ENCODE measurements at regions not wholly inside any gene's neighbourhood (a gene's known extent, or its start where the extent isn't known, plus 50 kb on each side); places are given as distances from the start of the nearest gene placed in this dataset.

DNA sequence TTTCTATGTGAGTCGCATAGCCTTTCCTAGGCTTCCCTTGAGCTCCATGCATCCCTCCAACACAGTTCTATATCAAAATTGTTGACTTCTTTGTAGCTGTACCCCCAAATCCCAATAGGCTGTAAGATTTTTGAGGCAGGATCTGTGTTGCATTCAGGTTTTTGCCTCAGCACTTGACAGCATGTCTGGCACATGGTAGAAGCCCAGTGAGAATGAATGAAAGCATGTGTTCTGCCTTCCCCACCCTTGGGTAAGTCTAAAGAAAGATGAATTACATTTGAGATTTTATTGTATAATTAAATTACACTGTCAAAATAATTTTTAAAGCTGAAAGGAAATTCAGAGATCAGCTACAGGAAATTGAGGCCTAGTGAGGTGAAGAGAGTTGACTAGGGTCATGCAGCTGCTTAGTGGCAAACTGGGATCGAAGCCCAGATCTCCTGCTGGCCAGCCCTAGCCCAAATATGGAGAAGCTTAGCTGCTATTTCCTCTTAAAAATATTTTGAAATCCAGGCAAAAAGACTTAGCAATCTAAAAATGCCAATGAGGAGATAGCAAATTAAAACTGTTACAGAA, 122.5 kb downstream of the SPATA18 start:
- H3K36me3 Mint-ChIP-seq (ENCODE audit: insufficient read depth) = no peaks in the 10 kb centered on the region
- H3K4me1 Mint-ChIP-seq (ENCODE audit: low read depth) = no peaks in the 10 kb centered on the region
- TF ChIP-seq CTCF (IDR thresholded peaks at IDR 0.05; ENCODE audit: unreplicated experiment) = no peak
- H3K27me3 Mint-ChIP-seq = no peaks in the 10 kb centered on the region
- peaks cover 12% of the 10 kb centered on the region for H3K9me3 Mint-ChIP-seq (ENCODE audit: low read depth)
- no peak for DNase-seq (ENCODE audit: low spot score, unreplicated experiment)
- H3K27ac Mint-ChIP-seq = no peak overlapping the region
- no peak overlapping the region for H3K4me3 Mint-ChIP-seq (ENCODE audit: low read depth)

DNA sequence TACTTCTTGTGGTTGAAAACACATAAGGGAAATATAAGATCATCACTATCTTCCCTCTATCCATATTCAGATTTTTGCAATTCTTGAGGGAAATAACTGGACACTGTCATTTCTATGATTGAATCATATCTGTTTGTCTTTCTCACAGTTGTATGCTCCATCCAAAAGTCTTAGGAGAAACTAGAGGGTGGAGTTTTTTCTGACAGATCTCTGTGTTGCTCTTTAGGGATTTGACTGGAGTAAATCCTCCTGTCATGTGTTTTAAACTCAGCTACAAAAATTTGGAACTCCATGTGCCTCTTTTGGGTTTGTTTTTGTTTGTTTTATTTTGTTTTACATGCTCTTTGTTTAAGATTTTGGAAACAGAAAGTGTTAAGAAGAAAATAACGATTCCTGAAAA, 136.5 kb downstream of the SPATA18 start:
- no peaks in the 10 kb centered on the region for H3K4me1 Mint-ChIP-seq (ENCODE audit: low read depth)
- no peak overlapping the region for H3K4me3 Mint-ChIP-seq (ENCODE audit: low read depth)
- H3K27ac Mint-ChIP-seq = no peak overlapping the region
- DNase-seq (ENCODE audit: low spot score, unreplicated experiment) = no peak
- no peaks in the 10 kb centered on the region for H3K27me3 Mint-ChIP-seq
- no peaks in the 10 kb centered on the region for H3K9me3 Mint-ChIP-seq (ENCODE audit: low read depth)
- no peaks in the 10 kb centered on the region for H3K36me3 Mint-ChIP-seq (ENCODE audit: insufficient read depth)
- TF ChIP-seq CTCF (IDR thresholded peaks at IDR 0.05; ENCODE audit: unreplicated experiment) = no peak

GRCh38 chr4:52192001-52192400, 140.9 kb downstream of the SPATA18 start:
- H3K36me3 Mint-ChIP-seq (ENCODE audit: insufficient read depth) = no peaks in the 10 kb centered on the region
- H3K27ac Mint-ChIP-seq = no peak overlapping the region
- H3K27me3 Mint-ChIP-seq = no peaks in the 10 kb centered on the region
- no peak for TF ChIP-seq CTCF (IDR thresholded peaks at IDR 0.05; ENCODE audit: unreplicated experiment)
- no peaks in the 10 kb centered on the region for H3K4me1 Mint-ChIP-seq (ENCODE audit: low read depth)
- no peak for DNase-seq (ENCODE audit: low spot score, unreplicated experiment)
- H3K4me3 Mint-ChIP-seq (ENCODE audit: low read depth) = no peak overlapping the region
- H3K9me3 Mint-ChIP-seq (ENCODE audit: low read depth) = no peaks in the 10 kb centered on the region

DNA sequence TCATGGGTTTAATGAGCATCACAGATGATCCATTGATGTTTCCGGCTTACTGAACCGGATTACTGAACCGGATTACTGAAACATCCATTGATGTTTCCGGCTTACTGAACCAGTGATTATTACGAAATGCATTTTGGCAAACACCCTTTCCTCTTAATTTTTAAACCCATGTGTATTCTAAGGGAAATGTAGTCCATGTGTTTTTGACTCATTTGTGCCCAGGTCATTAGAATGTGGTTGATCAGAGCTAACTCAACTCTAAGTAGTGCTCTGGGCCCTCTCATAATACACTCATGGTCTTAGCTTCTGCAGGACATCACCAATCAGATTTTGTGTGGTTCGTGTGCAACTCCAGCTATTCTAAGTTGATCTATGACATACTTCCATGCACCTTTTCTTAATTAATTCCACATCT, 141.6 kb downstream of the SPATA18 start:
- H3K36me3 Mint-ChIP-seq (ENCODE audit: insufficient read depth) = no peaks in the 10 kb centered on the region
- no peak overlapping the region for H3K4me3 Mint-ChIP-seq (ENCODE audit: low read depth)
- no peaks in the 10 kb centered on the region for H3K4me1 Mint-ChIP-seq (ENCODE audit: low read depth)
- no peak overlapping the region for H3K27ac Mint-ChIP-seq
- H3K9me3 Mint-ChIP-seq (ENCODE audit: low read depth) = no peaks in the 10 kb centered on the region
- TF ChIP-seq CTCF (IDR thresholded peaks at IDR 0.05; ENCODE audit: unreplicated experiment) = no peak
- no peaks in the 10 kb centered on the region for H3K27me3 Mint-ChIP-seq
- no peak for DNase-seq (ENCODE audit: low spot score, unreplicated experiment)

DNA sequence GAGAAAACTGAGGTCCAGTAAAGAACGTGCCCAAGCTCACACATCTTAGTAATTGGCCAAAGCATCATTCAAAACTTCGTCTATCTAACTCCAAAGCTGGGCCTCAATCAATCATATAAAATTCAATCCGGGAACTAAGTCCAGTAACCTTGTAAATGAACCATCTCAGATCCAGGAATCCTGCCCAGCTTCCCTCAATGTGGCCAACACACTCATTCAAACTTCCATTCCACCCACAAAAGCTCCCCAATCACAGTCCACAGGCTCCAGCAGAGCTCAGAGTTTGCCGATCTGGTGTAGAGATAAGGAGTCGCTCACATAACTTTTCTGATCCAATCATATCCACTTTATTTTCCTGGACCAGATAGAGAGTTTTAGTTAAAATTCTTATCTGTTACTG, 144.8 kb downstream of the SPATA18 start:
- Mint-ChIP-seq H3K36me3 (ENCODE audit: insufficient read depth) (no peaks in the 10 kb centered on the region), H3K27me3 (no peaks in the 10 kb centered on the region), H3K4me1 (ENCODE audit: low read depth) (no peaks in the 10 kb centered on the region), H3K4me3 (ENCODE audit: low read depth) (no peak overlapping the region), H3K9me3 (ENCODE audit: low read depth) (no peaks in the 10 kb centered on the region), H3K27ac (no peak overlapping the region)
- DNase-seq (ENCODE audit: low spot score, unreplicated experiment) = no peak
- TF ChIP-seq CTCF (IDR thresholded peaks at IDR 0.05; ENCODE audit: unreplicated experiment) = no peak

All from progenitor cell of endocrine pancreas (in vitro differentiated cells).